ENCODE measurements at regions not wholly inside any gene's neighbourhood (a gene's known extent, or its start where the extent isn't known, plus 50 kb on each side); places are given as distances from the start of the nearest gene placed in this dataset.
A peak's percentile ranks its signal among the peaks of the same experiment; 100 is the strongest.
"Not testable (repeated sequence)": the region's sequence is repeated elsewhere in the genome, so short reads cannot be mapped to it uniquely, and the experiment has no call there.

- DNase-seq (ENCODE audit: low spot score) = no peak
- TF ChIP-seq, protein P1, sequence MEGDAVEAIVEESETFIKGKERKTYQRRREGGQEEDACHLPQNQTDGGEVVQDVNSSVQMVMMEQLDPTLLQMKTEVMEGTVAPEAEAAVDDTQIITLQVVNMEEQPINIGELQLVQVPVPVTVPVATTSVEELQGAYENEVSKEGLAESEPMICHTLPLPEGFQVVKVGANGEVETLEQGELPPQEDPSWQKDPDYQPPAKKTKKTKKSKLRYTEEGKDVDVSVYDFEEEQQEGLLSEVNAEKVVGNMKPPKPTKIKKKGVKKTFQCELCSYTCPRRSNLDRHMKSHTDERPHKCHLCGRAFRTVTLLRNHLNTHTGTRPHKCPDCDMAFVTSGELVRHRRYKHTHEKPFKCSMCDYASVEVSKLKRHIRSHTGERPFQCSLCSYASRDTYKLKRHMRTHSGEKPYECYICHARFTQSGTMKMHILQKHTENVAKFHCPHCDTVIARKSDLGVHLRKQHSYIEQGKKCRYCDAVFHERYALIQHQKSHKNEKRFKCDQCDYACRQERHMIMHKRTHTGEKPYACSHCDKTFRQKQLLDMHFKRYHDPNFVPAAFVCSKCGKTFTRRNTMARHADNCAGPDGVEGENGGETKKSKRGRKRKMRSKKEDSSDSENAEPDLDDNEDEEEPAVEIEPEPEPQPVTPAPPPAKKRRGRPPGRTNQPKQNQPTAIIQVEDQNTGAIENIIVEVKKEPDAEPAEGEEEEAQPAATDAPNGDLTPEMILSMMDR (IDR thresholded peaks at IDR 0.05; ENCODE audit: extremely low read depth, missing control alignments) = no peak
Observed at GRCh38 chr12:105492591-105493545, 162.4 kb downstream of the C12orf75 start.

GRCh38 chr12:105499205-105499604 is 168.7 kb downstream of the C12orf75 start:
- TF ChIP-seq, protein P1 (IDR thresholded peaks at IDR 0.05; ENCODE audit: extremely low read depth, missing control alignments) = no peak
- DNase-seq (ENCODE audit: low spot score) = no peak

DNA sequence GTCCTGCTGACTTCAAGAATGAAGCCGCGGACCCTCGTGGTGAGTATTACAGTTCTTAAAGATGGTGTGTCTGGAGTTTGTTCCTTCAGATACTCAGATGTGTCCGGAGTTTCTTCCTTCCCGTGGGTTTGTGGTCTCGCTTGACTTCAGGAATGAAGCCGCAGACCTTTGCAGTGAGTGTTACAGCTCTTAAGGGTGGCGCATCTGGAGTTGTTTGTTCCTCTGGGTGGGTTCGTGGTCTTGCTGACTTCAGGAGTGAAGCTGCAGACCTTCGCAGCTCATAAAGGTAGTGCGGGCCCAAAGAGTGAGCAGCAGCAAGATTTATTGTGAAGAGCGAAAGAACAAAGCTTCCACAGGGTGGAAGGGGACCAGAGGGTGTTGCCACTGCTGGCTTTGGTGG is 170.2 kb downstream of the C12orf75 start:
- DNase-seq (ENCODE audit: low spot score) = not testable (repeated sequence)

GRCh38 chr12:105502426-105502930 is 172.0 kb downstream of the C12orf75 start:
- no peak for DNase-seq (ENCODE audit: low spot score)
- TF ChIP-seq, protein P1 (IDR thresholded peaks at IDR 0.05; ENCODE audit: extremely low read depth, missing control alignments) = no peak

DNA sequence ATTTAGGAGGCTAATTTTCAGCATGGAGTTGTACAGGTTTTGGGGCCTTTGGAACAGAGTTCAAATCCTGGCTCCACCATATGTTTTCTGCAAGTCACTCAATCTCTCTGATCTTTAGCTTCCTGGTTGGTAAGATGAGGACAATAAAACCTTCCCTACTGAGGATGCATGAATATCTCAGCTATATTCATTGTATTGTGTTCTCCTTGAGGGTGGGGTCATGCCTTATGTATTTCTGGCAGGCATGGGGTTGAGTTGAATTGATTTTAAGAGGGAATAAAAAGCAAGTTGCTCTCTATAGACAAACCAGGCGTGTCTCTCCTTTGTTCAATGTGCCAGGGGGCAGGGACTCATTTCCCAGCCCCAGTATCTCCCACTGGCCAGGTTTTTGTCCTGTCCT is 173.1 kb downstream of the C12orf75 start:
- no peak for DNase-seq (ENCODE audit: low spot score)
- TF ChIP-seq, protein P1 (IDR thresholded peaks at IDR 0.05; ENCODE audit: extremely low read depth, missing control alignments) = no peak

DNA sequence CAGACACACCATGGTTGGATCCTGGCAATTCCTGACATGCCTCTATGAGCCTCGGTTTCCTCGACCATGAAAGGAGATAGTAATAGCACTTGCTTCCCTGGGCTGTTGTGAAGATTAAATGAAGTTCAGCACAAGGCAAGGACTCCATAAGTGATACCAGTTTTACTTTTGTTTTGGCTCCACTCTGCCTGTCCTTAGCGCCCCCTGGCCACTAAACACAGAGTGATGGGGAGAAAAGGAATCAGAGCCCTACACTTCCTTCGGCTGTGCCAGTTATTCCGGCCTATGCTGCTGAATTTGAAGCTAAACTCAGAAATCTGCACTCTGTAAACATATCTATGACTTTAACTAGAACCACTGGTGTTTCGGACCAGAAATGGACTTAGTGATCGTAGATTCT is 173.8 kb downstream of the C12orf75 start:
- TF ChIP-seq, protein P1 (IDR thresholded peaks at IDR 0.05; ENCODE audit: extremely low read depth, missing control alignments) = peak; percentile 2
- DNase-seq (ENCODE audit: low spot score) = peak; percentile 21

GRCh38 chr12:105506678-105507310 is 176.3 kb downstream of the C12orf75 start:
- DNase-seq (ENCODE audit: low spot score) = no peak
- TF ChIP-seq, protein P1 (IDR thresholded peaks at IDR 0.05; ENCODE audit: extremely low read depth, missing control alignments) = no peak

Measured in GM20000 (cell line).